GM21515 (cell line): ENCODE measurements at regions not wholly inside any gene's neighbourhood (a gene's known extent, or its start where the extent isn't known, plus 50 kb on each side); places are given as distances from the start of the nearest gene placed in this dataset.

Experiments
- ATAC-seq: cut with Tn5 transposase; IDR thresholded peaks from one replicate; pipeline ENCODE4 v1.9.1; 2021; ENCODE audit not compliant: unreplicated experiment

- no peak for ATAC-seq
These were observed 936.2 kb downstream of the DSC3 start for GRCh38 chr18:30106356-30106755.

- ATAC-seq: no peak
These were observed 938.7 kb downstream of the DSC3 start for GRCh38 chr18:30103881-30104280.

- no peak for ATAC-seq
These were observed 945.7 kb downstream of the DSC3 start for GRCh38 chr18:30096796-30097195.

GRCh38 chr18:30094556-30094955 lies 948.0 kb downstream of the DSC3 start:
- ATAC-seq: no peak

GRCh38 chr18:30093376-30093775 lies 949.2 kb downstream of the DSC3 start:
- no peak for ATAC-seq

- ATAC-seq: no peak
These were observed 954.1 kb downstream of the DSC3 start for GRCh38 chr18:30088238-30089015.

GRCh38 chr18:30086351-30086750 lies 956.2 kb downstream of the DSC3 start:
- no peak for ATAC-seq

GRCh38 chr18:30081122-30081521 lies 961.4 kb downstream of the DSC3 start:
- ATAC-seq: no peak

- no peak for ATAC-seq
These were observed 969.7 kb downstream of the DSC3 start for GRCh38 chr18:30072609-30073385.

- no peak for ATAC-seq
These were observed 976.3 kb downstream of the DSC3 start for GRCh38 chr18:30066288-30066687.

- no peak for ATAC-seq
These were observed 985.1 kb downstream of the DSC3 start for GRCh38 chr18:30057398-30057797.

GRCh38 chr18:30056528-30056927 lies 986.0 kb downstream of the DSC3 start:
- ATAC-seq: no peak

GRCh38 chr18:30044496-30044895 lies 998.0 kb downstream of the DSC3 start:
- no peak for ATAC-seq

- ATAC-seq: no peak
These were observed 1003.3 kb downstream of the DSC3 start for GRCh38 chr18:30039201-30039600.

GRCh38 chr18:30034818-30035217 lies 1007.7 kb downstream of the DSC3 start:
- no peak for ATAC-seq

- no peak for ATAC-seq
These were observed 1026.4 kb downstream of the DSC3 start for GRCh38 chr18:30016179-30016578.

GRCh38 chr18:30004965-30005364 lies 1037.6 kb downstream of the DSC3 start:
- no peak for ATAC-seq

GRCh38 chr18:29982218-29982617 lies 1060.3 kb downstream of the DSC3 start:
- no peak for ATAC-seq

GRCh38 chr18:29979881-29980280 lies 1062.7 kb downstream of the DSC3 start:
- no peak for ATAC-seq

- no peak for ATAC-seq
These were observed 1072.7 kb downstream of the DSC3 start for GRCh38 chr18:29969876-29970275.

GRCh38 chr18:29962579-29962978 lies 1080.0 kb downstream of the DSC3 start:
- no peak for ATAC-seq

GRCh38 chr18:29960539-29960938 lies 1082.0 kb downstream of the DSC3 start:
- ATAC-seq: no peak
